PFSK-1 (cell line): ENCODE measurements at regions not wholly inside any gene's neighbourhood (a gene's known extent, or its start where the extent isn't known, plus 50 kb on each side); places are given as distances from the start of the nearest gene placed in this dataset.

ENCODE experiments used
- FOXP2 ChIP-seq: optimal IDR thresholded peaks from 2 replicates; pipeline ENCODE3; 2011; ENCODE audit warnings: borderline replicate concordance, control low read depth, inconsistent platforms; ENCODE audit not compliant: insufficient read depth; ENCODE audit errors: extremely low read length, extremely low read depth
- POLR2AphosphoS5 ChIP-seq: IDR thresholded peaks from 2 replicates; pipeline ENCODE4 v1.6.1; 2012; ENCODE audit warnings: low read depth, mild to moderate bottlenecking, control low read depth, low read length, moderate library complexity
- SIN3A ChIP-seq: IDR thresholded peaks from 2 replicates; pipeline ENCODE4 v1.6.1; 2012; ENCODE audit warnings: mild to moderate bottlenecking, low read length, moderate library complexity, borderline replicate concordance; ENCODE audit not compliant: insufficient read depth
- TAF1 ChIP-seq: IDR thresholded peaks from 2 replicates; pipeline ENCODE4 v1.6.1; 2012; ENCODE audit warnings: low read length, control low read depth, borderline replicate concordance; ENCODE audit not compliant: insufficient read depth
- TF ChIP-seq, protein P1 (sequence below), 2 experiments: IDR thresholded peaks; 2 replicates each; pipeline versions ENCODE4 v1.6.1 to v1.8.0; 2011 to 2012; ENCODE audit warnings: low read depth in 2 of 2, low read length in 2 of 2, control low read depth in 1 of 2, inconsistent platforms in 1 of 2, mild to moderate bottlenecking in 1 of 2, moderate library complexity in 1 of 2; ENCODE audit not compliant: insufficient read depth in 1 of 2

DNA sequence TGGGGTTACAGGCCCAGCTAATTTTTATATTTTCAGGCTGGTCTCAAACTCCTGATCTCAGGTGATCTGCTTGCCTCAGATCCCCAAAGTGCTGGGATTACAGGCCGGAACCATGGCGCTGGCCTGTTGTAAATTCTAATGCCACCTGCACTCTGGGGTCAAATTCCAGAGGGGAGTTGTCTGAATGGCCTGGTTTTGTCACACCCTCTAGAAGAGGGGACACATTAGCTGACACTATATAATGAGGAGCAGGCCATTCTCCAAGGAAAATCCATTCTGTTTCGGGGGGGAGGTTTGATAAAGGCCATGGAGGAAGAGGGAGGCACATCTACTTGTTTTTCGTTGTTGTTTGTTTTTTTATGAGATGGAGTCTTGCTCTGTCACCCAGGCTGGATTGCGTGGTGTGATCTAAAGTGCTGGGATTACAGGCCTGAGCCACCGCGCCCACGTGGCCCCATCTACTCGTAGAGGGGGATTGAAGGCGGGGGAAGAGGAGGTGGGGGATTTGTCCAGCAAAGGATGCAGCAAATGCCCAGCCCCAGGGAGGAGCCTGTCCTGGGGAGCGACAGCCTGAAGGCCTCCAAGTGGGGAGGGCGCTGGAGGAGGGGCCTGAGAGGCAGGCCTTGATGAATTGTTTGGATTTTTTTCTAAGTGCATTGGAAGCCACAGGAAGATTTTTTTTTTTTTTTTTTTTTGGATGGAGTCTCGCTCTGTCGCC, 78.4 kb upstream of the SLC45A1 start:
- TF ChIP-seq, protein P1, sequence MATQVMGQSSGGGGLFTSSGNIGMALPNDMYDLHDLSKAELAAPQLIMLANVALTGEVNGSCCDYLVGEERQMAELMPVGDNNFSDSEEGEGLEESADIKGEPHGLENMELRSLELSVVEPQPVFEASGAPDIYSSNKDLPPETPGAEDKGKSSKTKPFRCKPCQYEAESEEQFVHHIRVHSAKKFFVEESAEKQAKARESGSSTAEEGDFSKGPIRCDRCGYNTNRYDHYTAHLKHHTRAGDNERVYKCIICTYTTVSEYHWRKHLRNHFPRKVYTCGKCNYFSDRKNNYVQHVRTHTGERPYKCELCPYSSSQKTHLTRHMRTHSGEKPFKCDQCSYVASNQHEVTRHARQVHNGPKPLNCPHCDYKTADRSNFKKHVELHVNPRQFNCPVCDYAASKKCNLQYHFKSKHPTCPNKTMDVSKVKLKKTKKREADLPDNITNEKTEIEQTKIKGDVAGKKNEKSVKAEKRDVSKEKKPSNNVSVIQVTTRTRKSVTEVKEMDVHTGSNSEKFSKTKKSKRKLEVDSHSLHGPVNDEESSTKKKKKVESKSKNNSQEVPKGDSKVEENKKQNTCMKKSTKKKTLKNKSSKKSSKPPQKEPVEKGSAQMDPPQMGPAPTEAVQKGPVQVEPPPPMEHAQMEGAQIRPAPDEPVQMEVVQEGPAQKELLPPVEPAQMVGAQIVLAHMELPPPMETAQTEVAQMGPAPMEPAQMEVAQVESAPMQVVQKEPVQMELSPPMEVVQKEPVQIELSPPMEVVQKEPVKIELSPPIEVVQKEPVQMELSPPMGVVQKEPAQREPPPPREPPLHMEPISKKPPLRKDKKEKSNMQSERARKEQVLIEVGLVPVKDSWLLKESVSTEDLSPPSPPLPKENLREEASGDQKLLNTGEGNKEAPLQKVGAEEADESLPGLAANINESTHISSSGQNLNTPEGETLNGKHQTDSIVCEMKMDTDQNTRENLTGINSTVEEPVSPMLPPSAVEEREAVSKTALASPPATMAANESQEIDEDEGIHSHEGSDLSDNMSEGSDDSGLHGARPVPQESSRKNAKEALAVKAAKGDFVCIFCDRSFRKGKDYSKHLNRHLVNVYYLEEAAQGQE (IDR thresholded peaks at IDR 0.05; ENCODE audit: insufficient read depth in 1 of 2, low read depth in 2 of 2, low read length in 2 of 2) = no peak
- TF ChIP-seq TAF1 (no peak), POLR2AphosphoS5 (no peak), FOXP2 (no peak), SIN3A (no peak)
